AG10803 (cell line): ENCODE measurements at regions not wholly inside any gene's neighbourhood (a gene's known extent, or its start where the extent isn't known, plus 50 kb on each side); places are given as distances from the start of the nearest gene placed in this dataset.

ENCODE experiments used
- DNase-seq: peaks from one replicate; pipeline ENCODE4 v3.0.0; 2010; ENCODE audit warnings: low read depth
- H3K4me3 ChIP-seq: 2 replicates; pipeline ENCODE4 v1.5.1; 2011; ENCODE audit warnings: mild to moderate bottlenecking, low read length, control low read depth
- CTCF ChIP-seq: conservative IDR thresholded peaks from 2 replicates; pipeline ENCODE4 v1.5.1; 2011; ENCODE audit warnings: mild to moderate bottlenecking, low read length, control low read depth, inconsistent platforms

- TF ChIP-seq CTCF = no peak
- no peak for DNase-seq
- no peak overlapping the region for H3K4me3 ChIP-seq
Measured at GRCh38 chr6:50257322-50257721, 207.6 kb upstream of the DEFB112 start.

GRCh38 chr6:50259903-50260302, 210.2 kb upstream of the DEFB112 start:
- no peak for TF ChIP-seq CTCF
- H3K4me3 ChIP-seq = no peak overlapping the region
- DNase-seq = no peak

- no peak for DNase-seq
- peak; percentile 29; the same call in 1 of the 2 replicates for TF ChIP-seq CTCF
- no peak overlapping the region for H3K4me3 ChIP-seq
Measured at GRCh38 chr6:50264995-50265571, 215.4 kb upstream of the DEFB112 start.

GRCh38 chr6:50270415-50270814, 220.7 kb upstream of the DEFB112 start:
- H3K4me3 ChIP-seq = no peak overlapping the region
- TF ChIP-seq CTCF = no peak
- DNase-seq = no peak

GRCh38 chr6:50271266-50271665, 221.5 kb upstream of the DEFB112 start:
- TF ChIP-seq CTCF = no peak
- DNase-seq = no peak

GRCh38 chr6:50271817-50272216, 222.1 kb upstream of the DEFB112 start:
- no peak for TF ChIP-seq CTCF
- H3K4me3 ChIP-seq = no peak overlapping the region
- no peak for DNase-seq

More at GRCh38 chr6:50271266-50271665, 221.5 kb upstream of the DEFB112 start:
- H3K4me3 ChIP-seq = no peak overlapping the region

GRCh38 chr6:50272611-50273010, 222.9 kb upstream of the DEFB112 start:
- no peak for TF ChIP-seq CTCF
- H3K4me3 ChIP-seq = no peak overlapping the region
- no peak for DNase-seq
